ENCODE measurements at regions not wholly inside any gene's neighbourhood (a gene's known extent, or its start where the extent isn't known, plus 50 kb on each side); places are given as distances from the start of the nearest gene placed in this dataset.

GRCh38 chr2:134103196-134103595 lies 150.7 kb upstream of the MGAT5 start:
- DNase-seq: no peak

GRCh38 chr2:134104754-134105153 lies 149.1 kb upstream of the MGAT5 start:
- DNase-seq: no peak

- DNase-seq: peak; percentile 34
These were observed 146.5 kb upstream of the MGAT5 start for GRCh38 chr2:134107402-134107801.

GRCh38 chr2:134108113-134108512 lies 145.8 kb upstream of the MGAT5 start:
- no peak for DNase-seq

- DNase-seq: no peak
These were observed 144.6 kb upstream of the MGAT5 start for GRCh38 chr2:134109246-134109645.

GRCh38 chr2:134109725-134110124 lies 144.1 kb upstream of the MGAT5 start:
- no peak for DNase-seq

- DNase-seq: no peak
These were observed 143.3 kb upstream of the MGAT5 start for GRCh38 chr2:134110532-134110931.

- DNase-seq: no peak
These were observed 136.2 kb upstream of the MGAT5 start for GRCh38 chr2:134117676-134118075.

GRCh38 chr2:134118279-134119116 lies 135.4 kb upstream of the MGAT5 start:
- peak; percentile 76 for DNase-seq

GRCh38 chr2:134119117-134119712 lies 134.7 kb upstream of the MGAT5 start:
- DNase-seq: no peak

GRCh38 chr2:134119713-134120405 lies 134.0 kb upstream of the MGAT5 start:
- DNase-seq: peak; percentile 28

GRCh38 chr2:134120406-134120732 lies 133.5 kb upstream of the MGAT5 start:
- DNase-seq: no peak

- DNase-seq: no peak
These were observed 132.9 kb upstream of the MGAT5 start for GRCh38 chr2:134120733-134121630.

- no peak for DNase-seq
These were observed 131.3 kb upstream of the MGAT5 start for GRCh38 chr2:134122610-134123009.

GRCh38 chr2:134123332-134123731 lies 130.5 kb upstream of the MGAT5 start:
- no peak for DNase-seq

GRCh38 chr2:134124047-134124753 lies 129.7 kb upstream of the MGAT5 start:
- no peak for DNase-seq

GRCh38 chr2:134127496-134127895 lies 126.4 kb upstream of the MGAT5 start:
- no peak for DNase-seq

- DNase-seq: no peak
These were observed 125.1 kb upstream of the MGAT5 start for GRCh38 chr2:134128746-134129145.

- DNase-seq: no peak
These were observed 123.9 kb upstream of the MGAT5 start for GRCh38 chr2:134129900-134130537.

- no peak for DNase-seq
These were observed 122.0 kb upstream of the MGAT5 start for GRCh38 chr2:134131681-134132489.

GRCh38 chr2:134132490-134132857 lies 121.4 kb upstream of the MGAT5 start:
- DNase-seq: no peak
